Trophoblast cell (in vitro differentiated cells and primary cell): ENCODE measurements at regions not wholly inside any gene's neighbourhood (a gene's known extent, or its start where the extent isn't known, plus 50 kb on each side); places are given as distances from the start of the nearest gene placed in this dataset.

Source experiments
- DNase-seq, 2 donors: peaks; one replicate each; pipeline ENCODE4 v3.0.0-alpha.2; 2016
- H2AFZ ChIP-seq: 2 replicates; pipeline ENCODE4 v1.6.1; 2013; ENCODE audit warnings: low read length, moderate library complexity, mild to moderate bottlenecking; ENCODE audit not compliant: insufficient read depth, poor library complexity
- H2AK5ac ChIP-seq: 2 replicates; pipeline ENCODE4 v1.6.1; 2013; ENCODE audit warnings: mild to moderate bottlenecking, low read length
- H2BK120ac ChIP-seq: 2 replicates; pipeline ENCODE4 v1.6.1; 2013; ENCODE audit warnings: low read length, mild to moderate bottlenecking, moderate library complexity; ENCODE audit not compliant: insufficient read depth, poor library complexity
- H2BK12ac ChIP-seq: 2 replicates; pipeline ENCODE4 v1.6.1; 2013; ENCODE audit warnings: mild to moderate bottlenecking, low read length, moderate library complexity
- H2BK5ac ChIP-seq: 2 replicates; pipeline ENCODE4 v1.6.1; 2013; ENCODE audit warnings: low read length, low read depth, moderate library complexity, mild to moderate bottlenecking; ENCODE audit not compliant: poor library complexity
- H3K14ac ChIP-seq: 2 replicates; pipeline ENCODE4 v1.6.1; 2013; ENCODE audit warnings: mild to moderate bottlenecking, low read length
- H3K18ac ChIP-seq: 2 replicates; pipeline ENCODE4 v1.6.1; 2013; ENCODE audit warnings: mild to moderate bottlenecking, low read length
- H3K23ac ChIP-seq: 2 replicates; pipeline ENCODE4 v1.6.1; 2013; ENCODE audit warnings: low read length
- H3K27ac ChIP-seq: 2 replicates; pipeline ENCODE4 v1.5.1; 2013; ENCODE audit warnings: low read depth, mild to moderate bottlenecking, inconsistent platforms, low read length, moderate library complexity
- H3K27me3 ChIP-seq: 2 replicates; pipeline ENCODE4 v1.6.1; 2013; ENCODE audit warnings: inconsistent platforms, mild to moderate bottlenecking, low read length, moderate library complexity; ENCODE audit not compliant: insufficient read depth
- H3K36me3 ChIP-seq, 2 experiments: 1 replicate in 1 of 2; 2 replicates in 1 of 2; pipeline ENCODE4 v1.6.1; 2013; ENCODE audit warnings: low read length in 2 of 2, mild to moderate bottlenecking in 2 of 2, moderate library complexity in 1 of 2; ENCODE audit not compliant: insufficient read depth in 2 of 2, control insufficient read depth in 1 of 2
- H3K4ac ChIP-seq: 2 replicates; pipeline ENCODE4 v1.6.1; 2013; ENCODE audit warnings: low read depth, mild to moderate bottlenecking, low read length, moderate library complexity
- H3K4me1 ChIP-seq, 2 experiments: 1 replicate in 1 of 2; 2 replicates in 1 of 2; pipeline ENCODE4 v1.6.1; 2013; ENCODE audit warnings: low read length in 2 of 2, mild to moderate bottlenecking in 2 of 2, moderate library complexity in 1 of 2; ENCODE audit not compliant: insufficient read depth in 2 of 2, control insufficient read depth in 1 of 2
- H3K4me2 ChIP-seq: 2 replicates; pipeline ENCODE4 v1.6.1; 2013; ENCODE audit warnings: inconsistent platforms, mild to moderate bottlenecking, low read length, moderate library complexity
- H3K4me3 ChIP-seq: 2 replicates; pipeline ENCODE4 v1.5.1; 2013; ENCODE audit warnings: mild to moderate bottlenecking, low read depth, low read length, inconsistent platforms
- H3K79me1 ChIP-seq: one replicate; pipeline ENCODE4 v1.6.1; 2013; ENCODE audit warnings: low read length
- H3K79me2 ChIP-seq: 2 replicates; pipeline ENCODE4 v1.6.1; 2013; ENCODE audit warnings: low read length, mild to moderate bottlenecking; ENCODE audit not compliant: control insufficient read depth, insufficient read depth, poor library complexity
- H3K9ac ChIP-seq: 2 replicates; pipeline ENCODE4 v1.6.1; 2013; ENCODE audit warnings: mild to moderate bottlenecking, low read length
- H3K9me3 ChIP-seq: 2 replicates; pipeline ENCODE4 v1.6.1; 2013; ENCODE audit warnings: low read depth, mild to moderate bottlenecking, control low read depth, inconsistent platforms, low read length; ENCODE audit not compliant: insufficient read depth
- H4K12ac ChIP-seq: 2 replicates; pipeline ENCODE4 v1.6.1; 2013; ENCODE audit warnings: low read depth, mild to moderate bottlenecking, low read length, moderate library complexity
- H4K8ac ChIP-seq: 2 replicates; pipeline ENCODE4 v1.6.1; 2013; ENCODE audit warnings: low read depth, mild to moderate bottlenecking, low read length, moderate library complexity
- H4K91ac ChIP-seq: one replicate; pipeline ENCODE4 v1.6.1; 2013; ENCODE audit warnings: low read depth, mild to moderate bottlenecking, low read length, moderate library complexity
- WGBS: extraction: QIAGEN DNeasy Blood & Tissue Kit; methylation state at CpG from one replicate; pipeline ENCODE4 v1.1.7; 2013; ENCODE audit warnings: missing lambda C conversion rate; ENCODE audit not compliant: insufficient read length, insufficient coverage; ENCODE audit errors: extremely low coverage; 5-methylcytosine and 5-hydroxymethylcytosine counted together

DNA sequence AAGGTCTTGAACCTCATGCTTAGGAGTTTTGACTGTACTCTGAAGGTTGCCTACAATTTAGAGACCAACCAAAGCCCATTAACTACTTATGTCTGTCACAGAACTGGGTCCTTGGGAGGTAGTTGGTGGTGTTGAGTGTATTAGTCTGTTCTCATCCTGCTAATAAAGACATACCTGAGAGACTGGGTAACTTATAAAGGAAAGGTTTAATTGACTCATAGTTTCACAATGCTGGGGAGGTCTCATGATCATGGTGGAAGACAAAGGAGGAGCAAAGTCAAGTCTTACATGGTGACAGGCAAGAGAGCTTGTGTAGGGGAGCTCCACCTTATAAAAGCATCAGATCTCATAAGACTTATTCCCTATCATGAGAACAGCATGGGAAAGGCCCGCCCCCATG lies 319.6 kb upstream of the ZMIZ1 start:
- Histone ChIP-seq H3K4ac (no peak overlapping the region), H3K4me3 (no peak overlapping the region), H3K14ac (no peak overlapping the region), H3K4me1 (peaks cover 11 to 20% of the 10 kb centered on the region in 2 experiments), H3K27me3 (no peaks in the 10 kb centered on the region), H4K12ac (no peak overlapping the region), H2BK120ac (no peak overlapping the region), H2AFZ (no peak overlapping the region), H2BK12ac (no peak overlapping the region), H4K91ac (no peak overlapping the region), H3K18ac (no peak overlapping the region), H2AK5ac (no peak overlapping the region), H3K27ac (no peak overlapping the region), H2BK5ac (no peak overlapping the region), H3K9me3 (peaks cover 4% of the 10 kb centered on the region), H4K8ac (no peak overlapping the region), H3K36me3 (no peaks in the 10 kb centered on the region), H3K79me1 (peaks cover 11% of the 10 kb centered on the region), H3K79me2 (no peaks in the 10 kb centered on the region), H3K4me2 (no peak overlapping the region), H3K9ac (no peak overlapping the region), H3K23ac (no peak overlapping the region)
- DNase-seq = no peak
- WGBS = no CpG with 5 or more reads among the region's 1 CpG

DNA sequence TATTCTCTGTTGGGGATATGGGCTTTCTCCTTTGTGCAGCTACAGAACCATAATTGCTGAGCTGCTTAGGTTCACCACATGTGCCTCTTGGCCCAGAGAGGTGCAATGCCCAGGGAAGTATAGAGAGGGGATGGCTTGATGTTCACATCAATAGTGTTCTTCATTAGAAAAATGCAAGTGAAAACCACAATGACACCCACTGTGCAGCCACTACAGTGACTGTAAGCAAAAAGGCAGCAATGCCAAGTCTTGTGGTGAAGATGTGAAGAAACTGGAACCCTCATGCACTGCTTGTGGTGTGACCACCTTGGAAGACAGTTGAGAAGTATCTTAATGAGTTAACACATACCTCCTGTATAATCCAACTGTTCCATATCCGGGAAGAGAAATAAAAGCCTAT lies 318.9 kb upstream of the ZMIZ1 start:
- DNase-seq = no peak
- Histone ChIP-seq H3K4ac (no peak overlapping the region), H3K79me2 (no peaks in the 10 kb centered on the region), H2AFZ (no peak overlapping the region), H4K91ac (no peak overlapping the region), H3K27me3 (no peaks in the 10 kb centered on the region), H3K23ac (no peak overlapping the region), H2BK12ac (no peak overlapping the region), H3K4me2 (no peak overlapping the region), H4K12ac (no peak overlapping the region), H3K9ac (no peak overlapping the region), H4K8ac (no peak overlapping the region), H3K4me1 (peaks cover 13 to 19% of the 10 kb centered on the region in 2 experiments), H2BK5ac (no peak overlapping the region), H3K27ac (no peak overlapping the region), H3K14ac (no peak overlapping the region), H2BK120ac (no peak overlapping the region), H3K18ac (no peak overlapping the region), H3K79me1 (peaks cover 7% of the 10 kb centered on the region), H3K9me3 (peaks cover 4% of the 10 kb centered on the region), H2AK5ac (no peak overlapping the region), H3K36me3 (no peaks in the 10 kb centered on the region), H3K4me3 (no peak overlapping the region)
- WGBS = no CpG with 5 or more reads among the region's 1 CpG

DNA sequence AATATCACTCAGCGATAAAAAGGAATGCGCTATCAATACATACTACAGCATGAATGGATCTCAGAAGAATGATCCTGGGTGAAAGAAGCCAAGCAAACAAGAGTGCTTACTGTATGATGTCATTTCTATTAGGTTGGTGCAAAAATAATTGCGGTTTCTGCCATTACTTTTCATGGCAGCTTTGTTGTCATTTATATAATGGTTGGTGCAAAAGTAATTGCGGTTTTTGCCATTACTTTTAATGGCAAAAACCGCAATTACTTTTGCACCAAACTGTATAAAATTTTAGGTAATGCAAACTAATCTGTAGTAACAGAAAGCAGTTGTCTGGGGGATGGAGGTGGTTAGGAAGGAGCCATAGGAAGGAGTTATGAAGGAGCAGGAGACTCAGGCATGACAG lies 318.3 kb upstream of the ZMIZ1 start:
- Histone ChIP-seq H4K8ac (no peak overlapping the region), H3K36me3 (no peaks in the 10 kb centered on the region), H3K4me2 (no peak overlapping the region), H3K27me3 (no peaks in the 10 kb centered on the region), H3K4ac (no peak overlapping the region), H2AK5ac (no peak overlapping the region), H4K12ac (no peak overlapping the region), H3K27ac (no peak overlapping the region), H3K14ac (no peak overlapping the region), H2AFZ (no peak overlapping the region), H2BK12ac (no peak overlapping the region), H3K9ac (no peak overlapping the region), H4K91ac (no peak overlapping the region), H3K79me1 (peaks cover 8% of the 10 kb centered on the region), H3K4me1 (peaks cover 14 to 20% of the 10 kb centered on the region in 2 experiments), H3K18ac (no peak overlapping the region), H3K79me2 (no peaks in the 10 kb centered on the region), H3K4me3 (no peak overlapping the region), H2BK5ac (no peak overlapping the region), H3K23ac (no peak overlapping the region), H2BK120ac (no peak overlapping the region), H3K9me3 (peaks cover 4% of the 10 kb centered on the region)
- WGBS = no CpG with 5 or more reads among the region's 5 CpGs
- no peak for DNase-seq

DNA sequence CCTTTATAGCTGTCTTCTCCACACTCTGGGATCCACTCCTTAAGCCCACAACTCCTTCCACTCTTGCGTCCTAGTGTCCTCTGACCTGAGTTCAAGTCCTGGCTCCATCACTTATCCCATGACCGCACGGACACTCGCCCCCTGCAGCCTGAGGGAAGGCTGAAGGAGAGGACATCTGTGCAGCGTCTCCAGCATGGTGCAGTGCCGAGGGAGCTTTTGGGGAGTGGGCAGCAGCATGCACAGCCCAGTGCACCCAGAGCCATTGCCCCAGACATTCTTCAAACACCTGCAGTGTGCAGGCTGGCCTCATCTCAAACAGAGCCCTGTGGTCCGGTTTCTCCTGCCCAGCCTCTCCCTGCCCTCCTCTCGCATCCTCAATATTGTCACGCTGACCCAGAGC lies 317.1 kb upstream of the ZMIZ1 start:
- no peak overlapping the region for H3K27ac ChIP-seq
- H4K91ac ChIP-seq = no peak overlapping the region
- no peak overlapping the region for H3K23ac ChIP-seq
- no peak overlapping the region for H2BK120ac ChIP-seq
- H3K18ac ChIP-seq = no peak overlapping the region
- no peaks in the 10 kb centered on the region for H3K36me3 ChIP-seq
- peaks cover 4% of the 10 kb centered on the region for H3K9me3 ChIP-seq
- H2BK12ac ChIP-seq = no peak overlapping the region
- peak overlapping the region; percentile 67 for H2AK5ac ChIP-seq
- H3K27me3 ChIP-seq = no peaks in the 10 kb centered on the region
- H3K4me1 ChIP-seq = peaks cover 20 to 23% of the 10 kb centered on the region in 2 experiments
- H2AFZ ChIP-seq = no peak overlapping the region
- WGBS = no CpG with 5 or more reads among the region's 9 CpGs
- no peak for DNase-seq
- H3K79me1 ChIP-seq = peaks cover 15% of the 10 kb centered on the region
- H4K12ac ChIP-seq = no peak overlapping the region
- H3K79me2 ChIP-seq = peaks cover 2% of the 10 kb centered on the region
- H3K14ac ChIP-seq = no peak overlapping the region
- no peak overlapping the region for H3K9ac ChIP-seq
- no peak overlapping the region for H4K8ac ChIP-seq
- no peak overlapping the region for H3K4me2 ChIP-seq
- H3K4ac ChIP-seq = no peak overlapping the region
- no peak overlapping the region for H3K4me3 ChIP-seq
- no peak overlapping the region for H2BK5ac ChIP-seq
